Tibial nerve (tissue), 4 donors: ENCODE measurements at regions not wholly inside any gene's neighbourhood (a gene's known extent, or its start where the extent isn't known, plus 50 kb on each side); places are given as distances from the start of the nearest gene placed in this dataset.
"Not testable (repeated sequence)": the region's sequence is repeated elsewhere in the genome, so short reads cannot be mapped to it uniquely, and the experiment has no call there.

Experiments used
- DNase-seq, 2 donors: peaks; one replicate each; pipeline ENCODE4 v3.0.0-alpha.2; 2019; ENCODE audit warnings: low spot score in 2 of 2
- H3K27ac ChIP-seq, 4 donors: fragments of 200-600 bp; sonication (generic) in 3 of 4; one replicate each; pipeline ENCODE4 v1.5.1; 2017 to 2019; ENCODE audit warnings: mild to moderate bottlenecking in 1 of 4
- H3K27me3 ChIP-seq, 2 donors: fragments of 200-600 bp; sonication (generic) in 1 of 2; one replicate each; pipeline versions ENCODE4 v1.5.1 to v1.6.0; 2017 to 2019
- H3K36me3 ChIP-seq, 3 donors: fragments of 200-600 bp; sonication (generic); one replicate each; pipeline ENCODE4 v1.5.1; 2018 to 2019
- H3K4me1 ChIP-seq, 4 donors: fragments of 200-600 bp; sonication (generic) in 3 of 4; one replicate each; pipeline ENCODE4 v1.5.1; 2017 to 2019
- H3K4me3 ChIP-seq, 4 donors: fragments of 200-600 bp; sonication (generic) in 3 of 4; one replicate each; pipeline ENCODE4 v1.5.1; 2017 to 2019; ENCODE audit warnings: mild to moderate bottlenecking in 1 of 4, moderate library complexity in 1 of 4
- H3K9me3 ChIP-seq, 4 donors: fragments of 200-600 bp; sonication (generic) in 3 of 4; one replicate each; pipeline ENCODE4 v1.5.1; 2017 to 2019
- EP300 ChIP-seq, 2 donors: sonication (generic); formaldehyde crosslinking; IDR thresholded peaks; one replicate each; pipeline ENCODE4 v1.6.1; 2017; ENCODE audit warnings: antibody characterized with exemption in 2 of 2, mild to moderate bottlenecking in 1 of 2
- POLR2A ChIP-seq, 2 donors: fragments of 450-650 bp; IDR thresholded peaks; one replicate each; pipeline ENCODE4 v1.6.1; 2017; ENCODE audit warnings: antibody characterized with exemption in 2 of 2, mild to moderate bottlenecking in 2 of 2, moderate library complexity in 2 of 2
- WGBS, 2 donors: methylation state at CpG; one replicate each; pipeline ENCODE4 v1.1.5; 2018; 5-methylcytosine and 5-hydroxymethylcytosine counted together
- TF ChIP-seq, protein P1 (sequence below), 5 experiments: fragments of 200-600 bp in 3 of 5; fragments of 450-650 bp in 2 of 5; sonication (generic) in 3 of 5; IDR thresholded peaks; one replicate each; pipeline ENCODE4 v1.5.1; 2016 to 2019; ENCODE audit warnings: antibody characterized with exemption in 5 of 5, mild to moderate bottlenecking in 3 of 5, moderate library complexity in 2 of 5

DNA sequence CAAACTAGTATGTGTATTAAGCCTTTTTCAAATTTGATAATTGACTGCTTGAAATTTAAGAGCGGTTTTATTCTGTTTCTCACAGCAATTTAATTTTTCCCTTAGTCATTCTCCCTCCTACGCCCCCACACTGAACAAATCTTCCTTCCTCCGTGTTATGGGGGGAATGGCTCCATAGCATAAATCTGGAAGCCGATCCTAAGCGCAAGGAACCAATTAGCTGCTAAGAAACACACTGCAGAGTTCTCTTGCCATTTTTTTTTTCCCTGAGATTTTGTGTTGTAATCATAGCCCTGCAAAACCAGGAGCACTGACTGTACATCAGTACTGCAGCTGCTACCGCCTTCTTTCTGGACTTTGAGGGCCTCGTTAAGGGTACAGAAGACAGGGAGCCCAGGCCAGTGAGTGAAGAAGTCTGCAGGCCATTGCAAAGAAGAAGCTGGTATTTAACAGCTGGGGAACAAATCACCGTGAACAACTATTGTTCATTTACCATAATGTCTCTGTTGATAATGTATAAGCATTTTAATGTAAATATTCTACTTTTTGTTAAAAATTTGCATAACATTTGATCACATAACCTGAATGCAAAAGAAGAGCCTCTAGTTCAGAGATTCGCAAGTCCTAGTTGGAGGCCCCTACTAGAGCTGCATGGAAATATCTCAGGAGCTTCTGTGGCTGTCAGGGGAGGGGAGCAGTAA lies 264.0 kb downstream of the LRATD1 start:
- DNase-seq = no peak
- peaks cover 0 to 8% (median 0%) of the 10 kb centered on the region in 4 donors for H3K9me3 ChIP-seq
- H3K4me1 ChIP-seq = no peaks in the 10 kb centered on the region
- no peaks in the 10 kb centered on the region for H3K27me3 ChIP-seq
- TF ChIP-seq POLR2A (IDR thresholded peaks at IDR 0.05) = no peak
- no peak for TF ChIP-seq EP300 (IDR thresholded peaks at IDR 0.05)
- TF ChIP-seq, protein P1, sequence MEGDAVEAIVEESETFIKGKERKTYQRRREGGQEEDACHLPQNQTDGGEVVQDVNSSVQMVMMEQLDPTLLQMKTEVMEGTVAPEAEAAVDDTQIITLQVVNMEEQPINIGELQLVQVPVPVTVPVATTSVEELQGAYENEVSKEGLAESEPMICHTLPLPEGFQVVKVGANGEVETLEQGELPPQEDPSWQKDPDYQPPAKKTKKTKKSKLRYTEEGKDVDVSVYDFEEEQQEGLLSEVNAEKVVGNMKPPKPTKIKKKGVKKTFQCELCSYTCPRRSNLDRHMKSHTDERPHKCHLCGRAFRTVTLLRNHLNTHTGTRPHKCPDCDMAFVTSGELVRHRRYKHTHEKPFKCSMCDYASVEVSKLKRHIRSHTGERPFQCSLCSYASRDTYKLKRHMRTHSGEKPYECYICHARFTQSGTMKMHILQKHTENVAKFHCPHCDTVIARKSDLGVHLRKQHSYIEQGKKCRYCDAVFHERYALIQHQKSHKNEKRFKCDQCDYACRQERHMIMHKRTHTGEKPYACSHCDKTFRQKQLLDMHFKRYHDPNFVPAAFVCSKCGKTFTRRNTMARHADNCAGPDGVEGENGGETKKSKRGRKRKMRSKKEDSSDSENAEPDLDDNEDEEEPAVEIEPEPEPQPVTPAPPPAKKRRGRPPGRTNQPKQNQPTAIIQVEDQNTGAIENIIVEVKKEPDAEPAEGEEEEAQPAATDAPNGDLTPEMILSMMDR (IDR thresholded peaks at IDR 0.05) = no peak
- H3K36me3 ChIP-seq = no peaks in the 10 kb centered on the region
- H3K27ac ChIP-seq = no peak overlapping the region
- H3K4me3 ChIP-seq = no peak overlapping the region
- 71 to 72% methylated on average over 9 of the region's 9 CpGs for WGBS, 2 donors

DNA sequence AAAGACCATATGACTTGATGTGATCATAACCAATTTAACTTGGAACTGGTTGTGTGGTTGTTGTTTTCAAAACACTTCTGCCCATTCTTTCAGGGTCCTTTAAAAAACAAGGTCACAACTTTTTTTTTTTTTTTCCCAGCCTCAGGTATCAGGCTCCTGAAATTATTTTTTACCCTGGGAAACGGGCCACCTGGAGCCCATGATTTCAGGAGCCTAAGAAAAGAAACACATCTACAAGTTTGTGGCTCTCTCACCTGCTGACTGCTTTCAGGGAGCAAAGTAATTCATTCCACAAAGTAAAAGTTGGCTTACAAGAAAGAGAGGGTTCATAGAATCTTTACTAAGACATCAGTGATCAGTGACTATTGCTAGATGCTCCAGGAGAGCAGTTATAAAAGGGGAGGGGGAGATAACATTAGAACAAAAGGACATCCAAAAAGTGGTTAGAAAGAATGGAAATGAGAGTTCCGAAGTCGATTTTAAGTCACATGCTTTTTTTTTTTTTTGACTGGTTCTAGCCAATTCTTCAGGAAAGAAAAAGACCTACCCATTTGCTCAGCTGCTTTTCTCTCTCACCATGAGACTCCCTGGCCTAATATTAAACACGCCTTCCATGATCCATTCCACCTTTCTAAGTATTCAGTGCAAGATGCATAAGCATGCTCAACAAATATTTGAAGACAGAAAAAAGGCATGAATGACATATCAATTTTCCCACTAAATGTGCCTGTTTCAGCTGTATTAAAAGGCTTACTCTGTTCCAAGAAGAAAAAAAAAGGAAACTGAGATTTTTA lies 267.3 kb downstream of the LRATD1 start:
- Histone ChIP-seq H3K9me3 (no peaks in the 10 kb centered on the region), H3K27me3 (no peaks in the 10 kb centered on the region), H3K4me1 (no peaks in the 10 kb centered on the region), H3K27ac (no peak overlapping the region), H3K4me3 (no peak overlapping the region), H3K36me3 (no peaks in the 10 kb centered on the region)
- no peak for TF ChIP-seq EP300 (IDR thresholded peaks at IDR 0.05)
- TF ChIP-seq, protein P1 (IDR thresholded peaks at IDR 0.05) = no peak
- no peak for TF ChIP-seq POLR2A (IDR thresholded peaks at IDR 0.05)
- WGBS, 2 donors = 82 to 86% methylated on average over 4 of the region's 4 CpGs
- no peak for DNase-seq

DNA sequence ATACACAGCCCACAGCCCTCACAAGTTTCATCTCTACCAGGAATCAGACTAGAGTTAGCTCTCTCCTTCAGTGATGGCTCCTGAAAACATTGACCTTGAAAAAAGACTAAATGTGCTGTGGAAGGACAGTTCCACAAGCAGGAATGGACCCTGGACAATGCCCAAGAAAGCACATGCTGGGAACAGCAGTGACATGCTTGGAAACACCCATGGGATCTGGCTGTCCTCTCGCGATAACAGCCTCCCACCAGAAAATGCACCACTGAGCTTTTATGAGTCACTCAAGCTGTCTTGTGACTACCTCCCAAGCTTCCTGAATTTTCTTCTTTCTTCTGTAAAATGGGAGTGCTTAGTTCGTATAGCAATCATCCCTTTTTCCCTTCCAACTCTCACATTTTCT lies 269.2 kb downstream of the LRATD1 start:
- Histone ChIP-seq H3K27ac (no peak overlapping the region), H3K4me1 (no peaks in the 10 kb centered on the region), H3K9me3 (no peaks in the 10 kb centered on the region), H3K4me3 (no peak overlapping the region), H3K27me3 (no peaks in the 10 kb centered on the region), H3K36me3 (no peaks in the 10 kb centered on the region)
- 70 to 74% methylated on average over 3 of the region's 3 CpGs for WGBS, 2 donors
- TF ChIP-seq EP300 (IDR thresholded peaks at IDR 0.05) (no peak), POLR2A (IDR thresholded peaks at IDR 0.05) (no peak)
- TF ChIP-seq, protein P1 (IDR thresholded peaks at IDR 0.05) = no peak
- DNase-seq = peak in 1 of 2 donors; percentile 13

DNA sequence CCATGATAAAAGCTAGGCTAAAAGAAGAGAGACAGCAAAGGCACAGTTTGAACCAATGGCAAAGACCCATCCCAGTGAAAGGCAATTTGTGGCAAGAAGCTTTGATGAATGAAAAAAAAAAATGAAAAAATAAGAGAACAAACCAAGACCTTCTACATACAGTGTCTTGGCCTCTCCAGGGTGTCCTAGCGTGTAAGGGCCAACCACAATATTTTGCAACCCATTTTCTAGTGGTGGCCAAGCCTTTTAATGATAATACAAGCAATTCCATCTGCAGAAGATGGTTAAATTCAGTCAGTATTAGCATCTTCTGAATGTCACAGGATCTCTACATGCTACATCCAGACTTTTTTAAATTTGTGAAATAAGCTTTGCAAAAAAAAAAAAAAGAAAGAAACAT lies 270.4 kb downstream of the LRATD1 start:
- Histone ChIP-seq H3K27ac (no peak overlapping the region), H3K9me3 (no peaks in the 10 kb centered on the region), H3K4me1 (no peaks in the 10 kb centered on the region), H3K27me3 (no peaks in the 10 kb centered on the region), H3K36me3 (no peaks in the 10 kb centered on the region), H3K4me3 (no peak overlapping the region)
- 59 to 64% methylated on average over 1 of the region's 1 CpG for WGBS, 2 donors
- DNase-seq = no peak
- no peak for TF ChIP-seq POLR2A (IDR thresholded peaks at IDR 0.05)
- no peak for TF ChIP-seq EP300 (IDR thresholded peaks at IDR 0.05)
- TF ChIP-seq, protein P1 (IDR thresholded peaks at IDR 0.05) = no peak

DNA sequence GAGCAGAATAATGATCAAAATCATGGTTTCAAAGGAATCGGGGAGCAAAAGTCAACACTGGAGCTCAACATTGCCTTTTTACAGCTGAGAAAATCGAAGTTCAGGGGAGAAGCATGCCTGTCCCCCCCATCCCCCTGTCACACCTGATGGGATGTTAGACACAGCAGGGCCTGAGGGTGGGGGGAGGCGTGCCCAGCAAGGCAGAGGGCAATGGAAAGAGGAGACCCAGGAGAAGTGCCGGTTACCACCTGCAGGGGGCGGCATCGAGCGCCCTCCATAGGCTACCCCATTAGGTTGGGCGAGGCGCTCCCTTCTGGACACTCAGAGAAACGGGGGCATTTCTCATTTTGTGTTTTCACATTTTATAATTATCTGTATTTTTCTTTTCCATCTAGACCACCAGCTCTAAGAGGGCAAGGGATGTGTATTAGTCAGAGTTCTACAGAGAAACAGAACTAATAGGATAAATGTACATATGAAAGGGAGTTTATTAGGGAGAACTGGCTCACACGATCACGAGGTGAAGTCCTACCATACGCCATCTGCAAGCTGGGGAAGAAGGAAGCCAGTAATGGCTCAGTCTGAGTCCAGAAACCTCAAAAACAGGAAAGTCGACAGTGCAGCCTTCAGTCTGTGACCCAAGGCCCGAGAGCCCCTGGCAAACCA lies 271.3 kb downstream of the LRATD1 start:
- 54 to 58% methylated on average over 15 of the region's 15 CpGs for WGBS, 2 donors
- no peaks in the 10 kb centered on the region for H3K9me3 ChIP-seq

DNA sequence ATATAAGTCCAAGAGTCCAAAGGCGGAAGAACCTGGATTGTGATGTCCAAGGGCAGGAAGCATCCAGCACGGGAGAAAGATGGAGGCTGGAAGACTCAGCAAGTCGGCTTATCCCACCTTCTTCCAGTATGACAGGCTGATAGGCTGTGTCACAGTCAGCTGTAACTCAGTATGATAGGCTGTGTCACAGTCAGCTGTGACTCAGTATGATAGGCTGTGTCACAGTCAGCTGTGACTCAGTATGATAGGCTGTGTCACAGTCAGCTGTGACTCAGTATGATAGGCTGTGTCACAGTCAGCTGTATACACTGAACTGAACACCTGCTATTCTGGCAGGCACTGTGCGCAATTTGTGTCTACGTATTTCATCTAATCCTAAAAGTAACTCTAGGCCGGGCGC lies 271.9 kb downstream of the LRATD1 start:
- H3K27me3 ChIP-seq, H3K27ac ChIP-seq, H3K4me1 ChIP-seq, DNase-seq, H3K4me3 ChIP-seq, H3K36me3 ChIP-seq, H3K9me3 ChIP-seq: not testable (repeated sequence)
- WGBS, 2 donors = 94 to 100% methylated on average over 7 of the region's 7 CpGs

More for the DNA sequence above, 271.3 kb downstream of the LRATD1 start:
- Histone ChIP-seq H3K36me3 (no peaks in the 10 kb centered on the region), H3K27me3 (no peaks in the 10 kb centered on the region), H3K4me3 (no peak overlapping the region), H3K27ac (no peak overlapping the region), H3K4me1 (no peaks in the 10 kb centered on the region)
- DNase-seq = no peak
- TF ChIP-seq EP300 (IDR thresholded peaks at IDR 0.05) = no peak
- TF ChIP-seq POLR2A (IDR thresholded peaks at IDR 0.05) = no peak
- TF ChIP-seq, protein P1 (IDR thresholded peaks at IDR 0.05) = peak in 1 of 5 experiments; percentile 35
